HUES48 (cell line): ENCODE measurements at regions not wholly inside any gene's neighbourhood (a gene's known extent, or its start where the extent isn't known, plus 50 kb on each side); places are given as distances from the start of the nearest gene placed in this dataset.
"Not testable (repeated sequence)": the region's sequence is repeated elsewhere in the genome, so short reads cannot be mapped to it uniquely, and the experiment has no call there.

Experiments used
- H3K27ac ChIP-seq: one replicate; pipeline ENCODE4 v1.7.0; 2013; ENCODE audit warnings: low read depth, low read length, inconsistent platforms
- H3K27me3 ChIP-seq: 2 replicates; pipeline ENCODE4 v1.6.1; 2013; ENCODE audit warnings: mild to moderate bottlenecking, low read length; ENCODE audit not compliant: control insufficient read depth, insufficient read depth
- H3K36me3 ChIP-seq: 2 replicates; pipeline ENCODE4 v1.6.1; 2013; ENCODE audit warnings: low read length; ENCODE audit not compliant: control insufficient read depth, insufficient read depth
- H3K4me1 ChIP-seq: 2 replicates; pipeline ENCODE4 v1.6.1; 2013; ENCODE audit warnings: mild to moderate bottlenecking, low read length; ENCODE audit not compliant: control insufficient read depth, insufficient read depth
- H3K4me3 ChIP-seq: 2 replicates; pipeline ENCODE4 v1.5.1; 2013; ENCODE audit warnings: mild to moderate bottlenecking, low read depth, low read length
- H3K9ac ChIP-seq: 2 replicates; pipeline ENCODE4 v1.6.1; 2013; ENCODE audit warnings: mild to moderate bottlenecking, low read depth, low read length, moderate library complexity
- H3K9me3 ChIP-seq: 2 replicates; pipeline ENCODE4 v1.6.1; 2013; ENCODE audit warnings: low read length; ENCODE audit not compliant: control insufficient read depth, insufficient read depth

GRCh38 chr3:191728186-191728585 lies 267.2 kb downstream of the PYDC2 start:
- H3K9me3 ChIP-seq = no peaks in the 10 kb centered on the region

DNA sequence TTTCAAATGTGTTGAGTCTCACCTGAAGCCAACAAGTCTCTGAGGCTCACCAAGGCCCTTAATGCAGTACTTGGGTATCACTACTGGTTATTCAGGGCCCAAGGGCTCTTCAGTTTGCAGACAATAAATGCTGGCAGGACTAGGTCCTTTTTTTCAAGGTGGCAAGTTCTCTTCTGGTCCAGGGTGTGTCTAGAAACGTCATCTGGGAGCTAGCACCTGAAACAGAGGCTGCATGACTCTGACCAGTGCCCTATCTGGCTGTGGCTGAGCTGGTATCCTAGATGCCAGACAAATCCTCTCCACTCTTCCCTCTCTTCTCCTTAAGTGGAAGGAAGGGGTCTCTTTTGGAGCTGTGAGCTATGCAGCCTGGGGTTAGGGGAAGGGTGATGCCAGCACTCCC lies 276.8 kb downstream of the PYDC2 start:
- Histone ChIP-seq H3K4me1 (no peaks in the 10 kb centered on the region), H3K4me3 (no peak overlapping the region), H3K27me3 (no peaks in the 10 kb centered on the region), H3K9ac (no peak overlapping the region), H3K27ac (no peak overlapping the region), H3K36me3 (no peaks in the 10 kb centered on the region), H3K9me3 (peaks cover 18% of the 10 kb centered on the region)

More at GRCh38 chr3:191728186-191728585, 267.2 kb downstream of the PYDC2 start:
- H3K9ac ChIP-seq = no peak overlapping the region
- H3K27me3 ChIP-seq = no peaks in the 10 kb centered on the region
- H3K4me3 ChIP-seq = no peak overlapping the region
- no peaks in the 10 kb centered on the region for H3K4me1 ChIP-seq
- H3K36me3 ChIP-seq = no peaks in the 10 kb centered on the region
- H3K27ac ChIP-seq = no peak overlapping the region

- no peak overlapping the region for H3K9ac ChIP-seq
- H3K36me3 ChIP-seq = no peaks in the 10 kb centered on the region
- no peaks in the 10 kb centered on the region for H3K4me1 ChIP-seq
- H3K9me3 ChIP-seq = peaks cover 23% of the 10 kb centered on the region
- no peaks in the 10 kb centered on the region for H3K27me3 ChIP-seq
- no peak overlapping the region for H3K27ac ChIP-seq
- H3K4me3 ChIP-seq = no peak overlapping the region
Observed at GRCh38 chr3:191740712-191741111, 279.7 kb downstream of the PYDC2 start.

DNA sequence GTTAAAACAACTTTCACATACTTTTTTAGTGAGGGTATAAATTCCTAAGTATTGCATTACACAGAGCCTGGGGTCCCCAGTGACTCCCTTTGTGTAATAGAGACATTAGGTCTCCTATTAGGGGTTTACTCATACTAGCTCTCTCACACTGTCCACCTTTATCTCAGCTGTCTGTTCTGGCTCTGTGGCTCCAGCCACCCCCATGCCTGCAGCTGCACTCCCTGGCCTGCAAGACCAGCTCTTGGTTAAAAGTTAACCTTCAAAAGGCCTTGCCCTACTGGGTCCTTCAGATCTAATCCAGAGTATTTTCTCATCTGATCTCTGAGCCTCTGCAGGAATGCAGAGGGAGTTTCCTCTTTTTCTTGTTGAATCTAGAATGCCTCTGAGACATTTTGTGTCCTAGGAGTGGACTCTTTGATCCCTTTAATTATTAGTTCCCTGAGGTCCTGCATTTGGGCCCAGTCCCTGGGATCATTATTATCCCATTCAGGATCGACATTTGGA lies 280.9 kb downstream of the PYDC2 start:
- peaks cover 23% of the 10 kb centered on the region for H3K9me3 ChIP-seq
- H3K4me3 ChIP-seq, H3K27ac ChIP-seq, H3K27me3 ChIP-seq, H3K36me3 ChIP-seq, H3K9ac ChIP-seq, H3K4me1 ChIP-seq: not testable (repeated sequence)

GRCh38 chr3:191743283-191743682 lies 282.3 kb downstream of the PYDC2 start:
- Histone ChIP-seq H3K4me1 (0 out of 2 replicates have a peak, but pooled peaks cover 5% of the 10 kb centered on the region), H3K27me3 (no peaks in the 10 kb centered on the region), H3K36me3 (no peaks in the 10 kb centered on the region), H3K9ac (no peak overlapping the region), H3K4me3 (no peak overlapping the region), H3K9me3 (peaks cover 23% of the 10 kb centered on the region), H3K27ac (no peak overlapping the region)

GRCh38 chr3:191750618-191751017 lies 289.7 kb downstream of the PYDC2 start:
- Histone ChIP-seq H3K27ac (no peak overlapping the region), H3K9me3 (no peaks in the 10 kb centered on the region), H3K36me3 (no peaks in the 10 kb centered on the region), H3K4me1 (0 out of 2 replicates have a peak, but pooled peaks cover 5% of the 10 kb centered on the region), H3K27me3 (no peaks in the 10 kb centered on the region), H3K9ac (no peak overlapping the region), H3K4me3 (no peak overlapping the region)

GRCh38 chr3:191753196-191753595 lies 292.2 kb downstream of the PYDC2 start:
- no peak overlapping the region for H3K9ac ChIP-seq

GRCh38 chr3:191761906-191762305 lies 300.9 kb downstream of the PYDC2 start:
- Histone ChIP-seq H3K27me3 (no peaks in the 10 kb centered on the region), H3K4me1 (peaks cover 12% of the 10 kb centered on the region), H3K9me3 (no peaks in the 10 kb centered on the region), H3K9ac (peak overlapping the region; percentile 20; the same call in 1 of the 2 replicates), H3K27ac (no peak overlapping the region), H3K4me3 (no peak overlapping the region; the same call in 1 of the 2 replicates), H3K36me3 (no peaks in the 10 kb centered on the region)

More at GRCh38 chr3:191753196-191753595, 292.2 kb downstream of the PYDC2 start:
- Histone ChIP-seq H3K27me3 (no peaks in the 10 kb centered on the region), H3K27ac (no peak overlapping the region), H3K9me3 (no peaks in the 10 kb centered on the region), H3K4me3 (no peak overlapping the region), H3K4me1 (no peaks in the 10 kb centered on the region), H3K36me3 (no peaks in the 10 kb centered on the region)

DNA sequence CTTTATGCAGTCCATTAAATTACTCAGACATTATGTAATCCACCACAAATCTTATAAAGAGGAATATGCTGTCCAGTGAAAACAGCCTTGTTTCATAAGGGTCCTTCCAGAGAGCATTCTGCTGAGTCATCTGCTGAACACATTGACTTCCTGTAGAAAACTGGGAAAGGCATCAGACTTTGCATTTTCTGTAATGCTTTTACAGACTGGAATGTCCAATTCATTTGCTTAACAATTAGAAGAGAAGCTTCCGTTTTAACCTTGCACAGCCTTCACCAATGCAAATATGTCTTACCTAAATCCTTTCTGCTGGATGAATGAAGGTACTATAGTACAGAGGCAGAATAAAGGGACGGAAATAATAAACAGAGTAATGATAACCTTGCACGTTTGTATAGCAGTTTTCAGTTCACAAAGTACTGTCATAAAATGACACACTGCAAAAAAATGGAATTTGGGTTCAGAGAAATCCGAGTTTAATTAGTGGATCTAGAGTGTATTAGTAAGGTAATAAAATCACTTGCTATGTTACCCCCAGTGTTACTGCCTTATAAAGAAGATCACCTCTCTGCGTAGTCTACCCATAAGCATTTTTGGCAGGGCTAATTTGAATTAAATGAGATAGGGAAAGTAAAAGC lies 301.5 kb downstream of the PYDC2 start:
- H3K27me3 ChIP-seq = no peaks in the 10 kb centered on the region
- no peak overlapping the region; the same call in 1 of the 2 replicates for H3K4me3 ChIP-seq
- H3K9me3 ChIP-seq = no peaks in the 10 kb centered on the region
- peak overlapping the region; percentile 16 for H3K27ac ChIP-seq
- no peaks in the 10 kb centered on the region for H3K36me3 ChIP-seq
- peaks cover 12% of the 10 kb centered on the region for H3K4me1 ChIP-seq
- H3K9ac ChIP-seq = no peak overlapping the region

- Histone ChIP-seq H3K27me3 (no peaks in the 10 kb centered on the region), H3K4me1 (no peaks in the 10 kb centered on the region), H3K9me3 (no peaks in the 10 kb centered on the region), H3K4me3 (no peak overlapping the region), H3K9ac (no peak overlapping the region), H3K27ac (no peak overlapping the region), H3K36me3 (no peaks in the 10 kb centered on the region)
Observed at GRCh38 chr3:191768421-191768820, 307.5 kb downstream of the PYDC2 start.

GRCh38 chr3:191770541-191770940 lies 309.6 kb downstream of the PYDC2 start:
- H3K36me3 ChIP-seq = no peaks in the 10 kb centered on the region
- no peak overlapping the region for H3K4me3 ChIP-seq
- H3K27ac ChIP-seq = no peak overlapping the region
- no peaks in the 10 kb centered on the region for H3K9me3 ChIP-seq
- no peak overlapping the region for H3K9ac ChIP-seq
- no peaks in the 10 kb centered on the region for H3K4me1 ChIP-seq
- H3K27me3 ChIP-seq = no peaks in the 10 kb centered on the region
